H1 (cell line): ENCODE measurements at regions not wholly inside any gene's neighbourhood (a gene's known extent, or its start where the extent isn't known, plus 50 kb on each side); places are given as distances from the start of the nearest gene placed in this dataset.

ENCODE experiments used
- CTCF ChIA-PET: fragments of 300-600 bp; sonication (Branson Sonifier 250); formaldehyde crosslinking; loops from one replicate; lab custom pipeline; 2021; ENCODE audit not compliant: partially characterized antibody; lab: Charles Lee
- POLR2A ChIA-PET: fragments of 300-600 bp; sonication (Branson Sonifier 250); formaldehyde crosslinking; loops from one replicate; lab custom pipeline; 2021; ENCODE audit warnings: inconsistent platforms; ENCODE audit not compliant: partially characterized antibody; lab: Charles Lee
- DNase-seq, 2 experiments: peaks; one replicate each; pipeline versions ENCODE4 v3.0.0 to v3.0.0-alpha.2; 2010 to 2022; ENCODE audit warnings: low spot score in 2 of 2, low read depth in 1 of 2, mixed read lengths in 1 of 2
- FAIRE-seq: peaks from 2 replicates; lab custom pipeline; 2011; peaks lifted over from hg19 to GRCh38; lab: Jason Lieb, UNC
- H2AFZ ChIP-seq: 2 replicates; pipeline ENCODE4 v1.8.1; 2012; ENCODE audit warnings: low read length, inconsistent platforms
- H2AK5ac ChIP-seq: 2 replicates; pipeline ENCODE4 v1.6.1; 2013; ENCODE audit warnings: low read depth, low read length
- H2BK120ac ChIP-seq: replicated peaks from 2 replicates; pipeline ENCODE3; 2013; ENCODE audit warnings: low read depth, low read length, inconsistent platforms
- H2BK12ac ChIP-seq: 2 replicates; pipeline ENCODE4 v1.6.1; 2013; ENCODE audit warnings: low read depth, low read length
- H2BK15ac ChIP-seq: 2 replicates; pipeline ENCODE4 v1.6.1; 2013; ENCODE audit warnings: low read length
- H2BK20ac ChIP-seq: 2 replicates; pipeline ENCODE4 v1.6.1; 2013; ENCODE audit warnings: low read length
- H2BK5ac ChIP-seq: 2 replicates; pipeline ENCODE4 v1.6.1; 2013; ENCODE audit warnings: low read depth, low read length
- H3K14ac ChIP-seq: 2 replicates; pipeline ENCODE4 v1.6.1; 2013; ENCODE audit warnings: inconsistent platforms; ENCODE audit not compliant: insufficient read length
- H3K18ac ChIP-seq: 2 replicates; pipeline ENCODE4 v1.6.1; 2013; ENCODE audit warnings: low read length; ENCODE audit errors: extremely low read depth
- H3K23ac ChIP-seq: 2 replicates; pipeline ENCODE4 v1.6.1; 2013; ENCODE audit warnings: inconsistent platforms; ENCODE audit not compliant: insufficient read length
- H3K23me2 ChIP-seq: 2 replicates; pipeline ENCODE4 v1.6.1; 2013; ENCODE audit warnings: low read depth, low read length
- H3K27ac ChIP-seq: 2 replicates; pipeline ENCODE4 v1.6.1; 2011; ENCODE audit warnings: low read depth, low read length, inconsistent platforms
- H3K27me3 ChIP-seq, 4 experiments: replicated peaks in 1 of 4; 1 replicate in 1 of 4; 2 replicates in 3 of 4; pipeline versions ENCODE4 v1.6.1 to v1.8.1; 2011 to 2013; ENCODE audit warnings: low read length in 3 of 4, mild to moderate bottlenecking in 3 of 4, inconsistent platforms in 2 of 4, mixed read lengths in 2 of 4, moderate library complexity in 1 of 4; ENCODE audit not compliant: control insufficient read depth in 3 of 4, insufficient read depth in 3 of 4; ENCODE audit errors: extremely low read depth in 1 of 4
- H3K36me3 ChIP-seq, 4 experiments: 2 replicates each; pipeline versions ENCODE4 v1.6.1 to v1.8.1; 2011 to 2013; ENCODE audit warnings: mild to moderate bottlenecking in 4 of 4, low read length in 3 of 4, moderate library complexity in 2 of 4, control low read depth in 1 of 4, inconsistent platforms in 1 of 4; ENCODE audit not compliant: insufficient read depth in 4 of 4, control insufficient read depth in 2 of 4
- H3K4ac ChIP-seq: replicated peaks from 2 replicates; pipeline ENCODE3; 2013; ENCODE audit warnings: low read length, low read depth, mixed read lengths, inconsistent platforms; ENCODE audit not compliant: insufficient read length
- H3K4me1 ChIP-seq, 4 experiments: replicated peaks in 1 of 4; 1 replicate in 1 of 4; 2 replicates in 3 of 4; pipeline versions ENCODE4 v1.6.1 to v1.8.1; 2011 to 2013; ENCODE audit warnings: low read length in 3 of 4, inconsistent platforms in 2 of 4, mixed read lengths in 1 of 4; ENCODE audit not compliant: insufficient read depth in 4 of 4, control insufficient read depth in 3 of 4
- H3K4me2 ChIP-seq, 2 experiments: 2 replicates each; pipeline versions ENCODE4 v1.6.1 to v1.8.1; 2011 to 2013; ENCODE audit warnings: low read depth in 2 of 2, low read length in 2 of 2, control low read depth in 1 of 2, inconsistent platforms in 1 of 2, mild to moderate bottlenecking in 1 of 2; ENCODE audit not compliant: insufficient read depth in 1 of 2
- H3K4me3 ChIP-seq, 4 experiments: fragments of 200-600, 300-600 bp in 1 of 4; sonication (generic), shearing (Covaris generic), sonication (Bioruptor Twin) in 1 of 4; 2 replicates each; pipeline versions ENCODE4 v1.5.1 to v1.8.1; 2011 to 2016; ENCODE audit warnings: low read length in 4 of 4, low read depth in 3 of 4, control low read depth in 2 of 4, inconsistent platforms in 2 of 4, mild to moderate bottlenecking in 2 of 4, mixed read lengths in 1 of 4, moderate library complexity in 1 of 4; ENCODE audit not compliant: insufficient read depth in 2 of 4; ENCODE audit errors: extremely low read depth in 1 of 4
- H3K56ac ChIP-seq: replicated peaks from 2 replicates; pipeline ENCODE3; 2013; ENCODE audit warnings: low read depth, mild to moderate bottlenecking, mixed read lengths, low read length, inconsistent platforms; ENCODE audit not compliant: insufficient read length
- H3K79me1 ChIP-seq: 2 replicates; pipeline ENCODE4 v1.6.1; 2013; ENCODE audit warnings: low read depth, low read length, control low read depth
- H3K79me2 ChIP-seq, 2 experiments: 2 replicates each; pipeline versions ENCODE4 v1.6.1 to v1.8.1; 2012 to 2013; ENCODE audit warnings: low read length in 2 of 2, mild to moderate bottlenecking in 2 of 2, inconsistent platforms in 1 of 2; ENCODE audit not compliant: insufficient read depth in 2 of 2, control insufficient read depth in 1 of 2
- H3K9ac ChIP-seq, 4 experiments: replicated peaks in 1 of 4; 1 replicate in 1 of 4; 2 replicates in 3 of 4; pipeline versions ENCODE4 v1.6.1 to v1.8.1; 2011 to 2013; ENCODE audit warnings: low read depth in 3 of 4, low read length in 3 of 4, control low read depth in 2 of 4, mild to moderate bottlenecking in 2 of 4, moderate library complexity in 2 of 4, inconsistent platforms in 1 of 4; ENCODE audit errors: extremely low read depth in 1 of 4
- H3K9me3 ChIP-seq, 2 experiments: 2 replicates each; pipeline versions ENCODE4 v1.6.1 to v1.8.1; 2012 to 2013; ENCODE audit warnings: mild to moderate bottlenecking in 2 of 2, moderate library complexity in 2 of 2, control low read depth in 1 of 2, inconsistent platforms in 1 of 2, low read depth in 1 of 2, low read length in 1 of 2, mixed read lengths in 1 of 2; ENCODE audit not compliant: insufficient read depth in 2 of 2
- H4K20me1 ChIP-seq, 2 experiments: replicated peaks in 1 of 2; 2 replicates each; pipeline versions ENCODE3 to v1.8.1; 2011 to 2013; ENCODE audit warnings: inconsistent platforms in 2 of 2, low read length in 2 of 2, mild to moderate bottlenecking in 1 of 2; ENCODE audit not compliant: insufficient read depth in 2 of 2, control insufficient read depth in 1 of 2
- H4K5ac ChIP-seq: 2 replicates; pipeline ENCODE4 v1.6.1; 2013; ENCODE audit warnings: low read length, low read depth, mixed read lengths, inconsistent platforms; ENCODE audit not compliant: insufficient read length
- H4K8ac ChIP-seq: 2 replicates; pipeline ENCODE4 v1.8.0; 2013; ENCODE audit warnings: mild to moderate bottlenecking, moderate library complexity, low read length, inconsistent platforms; ENCODE audit not compliant: insufficient read depth; ENCODE audit errors: extremely low read depth
- H4K91ac ChIP-seq: replicated peaks from 2 replicates; pipeline ENCODE3; 2013; ENCODE audit warnings: low read length, mixed read lengths, inconsistent platforms; ENCODE audit not compliant: insufficient read length
- CREB1 ChIP-seq: IDR thresholded peaks from 2 replicates; pipeline ENCODE4 v1.6.1; 2012; ENCODE audit warnings: inconsistent platforms
- JUND ChIP-seq: IDR thresholded peaks from 2 replicates; pipeline ENCODE4 v1.6.1; 2011; ENCODE audit warnings: mild to moderate bottlenecking, improper control_type of control experiment, low read length
- POLR2AphosphoS5 ChIP-seq: IDR thresholded peaks from 2 replicates; pipeline ENCODE4 v1.6.1; 2011; ENCODE audit warnings: low read depth, low read length
- SIN3A ChIP-seq, 2 experiments: IDR thresholded peaks in 1 of 2; conservative IDR thresholded peaks in 1 of 2; 2 replicates each; pipeline ENCODE4 v1.6.1; 2011 to 2012; ENCODE audit warnings: low read length in 2 of 2, improper control_type of control experiment in 1 of 2, low read depth in 1 of 2, mild to moderate bottlenecking in 1 of 2
- TAF7 ChIP-seq: optimal IDR thresholded peaks from 2 replicates; pipeline ENCODE3; 2011; ENCODE audit warnings: low read depth, mild to moderate bottlenecking, inconsistent platforms, low read length, moderate library complexity, borderline replicate concordance
- TBP ChIP-seq: IDR thresholded peaks from 2 replicates; pipeline ENCODE4 v1.6.1; 2011; ENCODE audit warnings: low read depth, low read length, improper control_type of control experiment
- TF ChIP-seq, protein P1 (sequence below): IDR thresholded peaks from 2 replicates; pipeline ENCODE4 v1.6.1; 2011; ENCODE audit warnings: low read length, improper control_type of control experiment
- TF ChIP-seq, protein P2 (sequence below), 3 experiments: IDR thresholded peaks; 1 replicate in 2 of 3; 2 replicates in 1 of 3; pipeline versions ENCODE4 v1.5.1 to v1.6.1; 2011; ENCODE audit warnings: low read length in 3 of 3, mild to moderate bottlenecking in 3 of 3, inconsistent platforms in 2 of 3, low read depth in 1 of 3, moderate library complexity in 1 of 3; ENCODE audit not compliant: insufficient read depth in 1 of 3; ENCODE audit errors: control extremely low read depth in 1 of 3

DNA sequence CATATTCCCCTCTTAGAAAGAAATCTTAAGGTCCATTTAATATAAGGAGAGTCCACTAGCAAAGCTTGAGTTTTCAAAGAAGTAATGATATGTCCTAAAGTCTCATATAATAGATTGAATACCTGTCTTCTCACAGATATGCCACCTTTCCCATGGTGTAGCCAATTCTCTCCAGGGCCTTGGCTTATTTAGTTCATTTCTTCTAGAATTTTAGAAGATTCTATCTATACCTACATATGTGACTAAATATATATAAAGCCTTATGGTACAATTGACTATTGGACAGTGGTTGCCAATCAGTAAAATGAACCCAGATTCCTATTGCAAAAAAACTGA lies 370.7 kb upstream of the MAF start:
- H3K4me2 ChIP-seq: no peak overlapping the region
- FAIRE-seq: no peak
- CTCF ChIA-PET: interaction anchor here (0.6 to 2.1 kb wide), 2 partner anchors 26 to 342 kb away, joined by 3 to 5 read pairs; no protein-coding TSS in a partner anchor

More for the DNA sequence above, 370.7 kb upstream of the MAF start:
- POLR2A ChIA-PET: no interaction called here
- no peak overlapping the region for H2AFZ ChIP-seq
- no peaks in the 10 kb centered on the region for H4K20me1 ChIP-seq
- no peaks in the 10 kb centered on the region for H3K27me3 ChIP-seq
- H3K4me3 ChIP-seq: no peak overlapping the region
- H3K23ac ChIP-seq: no peak overlapping the region
- no peaks in the 10 kb centered on the region for H3K36me3 ChIP-seq
- H4K91ac ChIP-seq: no peak overlapping the region
- H2BK15ac ChIP-seq: no peak overlapping the region
- H3K56ac ChIP-seq: no peak overlapping the region
- no peaks in the 10 kb centered on the region for H3K79me2 ChIP-seq
- no peak overlapping the region for H3K4ac ChIP-seq
- no peaks in the 10 kb centered on the region for H3K79me1 ChIP-seq
- H3K14ac ChIP-seq: no peak overlapping the region
- no peak overlapping the region for H2AK5ac ChIP-seq
- TF ChIP-seq TAF7 (no peak), POLR2AphosphoS5 (no peak), JUND (no peak), CREB1 (no peak), SIN3A (conservative IDR thresholded peaks at IDR 0.05 in 1 of 2, IDR thresholded peaks at IDR 0.05 in 1 of 2; ENCODE audit: low read depth in 1 of 2, low read length in 2 of 2) (no peak), TBP (no peak)
- TF ChIP-seq, protein P1, sequence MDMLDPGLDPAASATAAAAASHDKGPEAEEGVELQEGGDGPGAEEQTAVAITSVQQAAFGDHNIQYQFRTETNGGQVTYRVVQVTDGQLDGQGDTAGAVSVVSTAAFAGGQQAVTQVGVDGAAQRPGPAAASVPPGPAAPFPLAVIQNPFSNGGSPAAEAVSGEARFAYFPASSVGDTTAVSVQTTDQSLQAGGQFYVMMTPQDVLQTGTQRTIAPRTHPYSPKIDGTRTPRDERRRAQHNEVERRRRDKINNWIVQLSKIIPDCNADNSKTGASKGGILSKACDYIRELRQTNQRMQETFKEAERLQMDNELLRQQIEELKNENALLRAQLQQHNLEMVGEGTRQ: no peak
- TF ChIP-seq, protein P2, sequence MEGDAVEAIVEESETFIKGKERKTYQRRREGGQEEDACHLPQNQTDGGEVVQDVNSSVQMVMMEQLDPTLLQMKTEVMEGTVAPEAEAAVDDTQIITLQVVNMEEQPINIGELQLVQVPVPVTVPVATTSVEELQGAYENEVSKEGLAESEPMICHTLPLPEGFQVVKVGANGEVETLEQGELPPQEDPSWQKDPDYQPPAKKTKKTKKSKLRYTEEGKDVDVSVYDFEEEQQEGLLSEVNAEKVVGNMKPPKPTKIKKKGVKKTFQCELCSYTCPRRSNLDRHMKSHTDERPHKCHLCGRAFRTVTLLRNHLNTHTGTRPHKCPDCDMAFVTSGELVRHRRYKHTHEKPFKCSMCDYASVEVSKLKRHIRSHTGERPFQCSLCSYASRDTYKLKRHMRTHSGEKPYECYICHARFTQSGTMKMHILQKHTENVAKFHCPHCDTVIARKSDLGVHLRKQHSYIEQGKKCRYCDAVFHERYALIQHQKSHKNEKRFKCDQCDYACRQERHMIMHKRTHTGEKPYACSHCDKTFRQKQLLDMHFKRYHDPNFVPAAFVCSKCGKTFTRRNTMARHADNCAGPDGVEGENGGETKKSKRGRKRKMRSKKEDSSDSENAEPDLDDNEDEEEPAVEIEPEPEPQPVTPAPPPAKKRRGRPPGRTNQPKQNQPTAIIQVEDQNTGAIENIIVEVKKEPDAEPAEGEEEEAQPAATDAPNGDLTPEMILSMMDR (IDR thresholded peaks at IDR 0.05; ENCODE audit: control extremely low read depth in 1 of 3, insufficient read depth in 1 of 3, low read depth in 1 of 3, low read length in 3 of 3): no peak
- no peak overlapping the region for H4K8ac ChIP-seq
- no peak overlapping the region for H3K9ac ChIP-seq
- H2BK120ac ChIP-seq: no peak overlapping the region
- no peaks in the 10 kb centered on the region for H3K4me1 ChIP-seq
- no peak overlapping the region for H3K18ac ChIP-seq
- no peak overlapping the region for H2BK5ac ChIP-seq
- no peak overlapping the region for H2BK20ac ChIP-seq
- no peaks in the 10 kb centered on the region for H3K23me2 ChIP-seq
- H2BK12ac ChIP-seq: no peak overlapping the region
- no peak overlapping the region for H4K5ac ChIP-seq
- no peak for DNase-seq
- H3K9me3 ChIP-seq: no peaks in the 10 kb centered on the region
- no peak overlapping the region for H3K27ac ChIP-seq
